ENCODE measurements at regions not wholly inside any gene's neighbourhood (a gene's known extent, or its start where the extent isn't known, plus 50 kb on each side); places are given as distances from the start of the nearest gene placed in this dataset.

GRCh38 chr5:35369965-35370790 is 139.9 kb upstream of the PRLR start:
- peak; percentile 99 for FAIRE-seq
- peak; percentile 24 for DNase-seq (ENCODE audit: insufficient read length, low spot score)
- TF ChIP-seq, protein P1, sequence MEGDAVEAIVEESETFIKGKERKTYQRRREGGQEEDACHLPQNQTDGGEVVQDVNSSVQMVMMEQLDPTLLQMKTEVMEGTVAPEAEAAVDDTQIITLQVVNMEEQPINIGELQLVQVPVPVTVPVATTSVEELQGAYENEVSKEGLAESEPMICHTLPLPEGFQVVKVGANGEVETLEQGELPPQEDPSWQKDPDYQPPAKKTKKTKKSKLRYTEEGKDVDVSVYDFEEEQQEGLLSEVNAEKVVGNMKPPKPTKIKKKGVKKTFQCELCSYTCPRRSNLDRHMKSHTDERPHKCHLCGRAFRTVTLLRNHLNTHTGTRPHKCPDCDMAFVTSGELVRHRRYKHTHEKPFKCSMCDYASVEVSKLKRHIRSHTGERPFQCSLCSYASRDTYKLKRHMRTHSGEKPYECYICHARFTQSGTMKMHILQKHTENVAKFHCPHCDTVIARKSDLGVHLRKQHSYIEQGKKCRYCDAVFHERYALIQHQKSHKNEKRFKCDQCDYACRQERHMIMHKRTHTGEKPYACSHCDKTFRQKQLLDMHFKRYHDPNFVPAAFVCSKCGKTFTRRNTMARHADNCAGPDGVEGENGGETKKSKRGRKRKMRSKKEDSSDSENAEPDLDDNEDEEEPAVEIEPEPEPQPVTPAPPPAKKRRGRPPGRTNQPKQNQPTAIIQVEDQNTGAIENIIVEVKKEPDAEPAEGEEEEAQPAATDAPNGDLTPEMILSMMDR (IDR thresholded peaks at IDR 0.05; ENCODE audit: insufficient read depth, missing control alignments) = no peak

DNA sequence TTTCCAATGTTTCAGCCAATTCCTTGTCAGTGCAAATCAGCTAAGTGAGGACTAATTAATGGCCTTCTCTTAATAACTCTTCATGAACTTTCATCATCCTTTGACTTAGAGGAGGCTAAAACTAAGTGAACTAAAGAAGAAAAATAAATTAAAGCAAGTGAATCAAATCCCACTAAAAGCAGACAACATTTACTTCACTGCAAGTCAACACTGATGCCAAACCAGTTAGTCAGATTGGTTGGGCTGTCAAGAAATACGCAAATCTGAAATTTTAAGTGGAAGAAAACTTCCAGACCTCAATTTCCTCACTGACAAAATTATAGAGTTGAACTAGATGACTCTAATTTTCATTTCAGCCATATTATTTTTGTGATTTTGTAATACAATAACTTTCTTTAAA is 137.2 kb upstream of the PRLR start:
- no peak for FAIRE-seq
- DNase-seq (ENCODE audit: insufficient read length, low spot score) = no peak
- TF ChIP-seq, protein P1 (IDR thresholded peaks at IDR 0.05; ENCODE audit: insufficient read depth, missing control alignments) = no peak

DNA sequence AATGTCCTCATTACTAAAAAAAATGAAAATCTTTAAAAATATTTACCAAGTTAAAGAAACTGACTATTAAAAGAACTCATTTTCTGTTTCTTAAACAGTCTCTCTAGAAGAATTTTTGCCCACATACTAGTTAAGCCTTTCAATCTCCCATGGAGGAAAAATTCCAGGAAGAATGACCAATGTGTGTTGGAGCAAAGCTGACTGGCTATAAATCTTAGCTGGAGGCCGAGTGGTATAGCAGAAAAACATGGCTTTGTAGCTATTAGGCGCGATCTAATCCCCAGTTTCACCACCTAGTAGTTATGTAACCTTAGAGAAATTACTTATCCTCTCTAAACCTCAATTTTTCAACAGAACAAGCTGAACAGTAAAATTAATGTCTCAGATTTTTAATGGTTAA is 135.5 kb upstream of the PRLR start:
- DNase-seq (ENCODE audit: insufficient read length, low spot score) (no peak), FAIRE-seq (no peak)
- TF ChIP-seq, protein P1 (IDR thresholded peaks at IDR 0.05; ENCODE audit: insufficient read depth, missing control alignments) = no peak

DNA sequence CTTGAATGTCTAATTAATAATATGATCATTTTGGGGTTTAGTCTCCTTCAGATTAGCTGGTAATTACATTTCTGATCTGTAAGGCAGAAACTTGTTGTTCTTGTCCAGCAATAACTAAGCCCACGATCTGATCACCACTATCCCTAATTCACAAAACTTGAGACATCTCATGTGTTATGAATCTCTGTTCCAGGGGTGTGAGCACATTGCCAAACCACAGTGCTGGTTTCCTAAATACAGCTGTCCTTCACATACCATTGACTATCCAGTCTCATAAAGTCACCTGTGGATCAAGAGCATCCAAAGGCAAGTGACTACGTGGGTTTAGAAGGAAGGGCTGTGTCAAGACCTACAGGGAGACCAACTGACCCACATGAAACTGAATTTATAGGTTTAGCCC is 134.1 kb upstream of the PRLR start:
- FAIRE-seq (no peak), DNase-seq (ENCODE audit: insufficient read length, low spot score) (no peak)
- TF ChIP-seq, protein P1 (IDR thresholded peaks at IDR 0.05; ENCODE audit: insufficient read depth, missing control alignments) = no peak

DNA sequence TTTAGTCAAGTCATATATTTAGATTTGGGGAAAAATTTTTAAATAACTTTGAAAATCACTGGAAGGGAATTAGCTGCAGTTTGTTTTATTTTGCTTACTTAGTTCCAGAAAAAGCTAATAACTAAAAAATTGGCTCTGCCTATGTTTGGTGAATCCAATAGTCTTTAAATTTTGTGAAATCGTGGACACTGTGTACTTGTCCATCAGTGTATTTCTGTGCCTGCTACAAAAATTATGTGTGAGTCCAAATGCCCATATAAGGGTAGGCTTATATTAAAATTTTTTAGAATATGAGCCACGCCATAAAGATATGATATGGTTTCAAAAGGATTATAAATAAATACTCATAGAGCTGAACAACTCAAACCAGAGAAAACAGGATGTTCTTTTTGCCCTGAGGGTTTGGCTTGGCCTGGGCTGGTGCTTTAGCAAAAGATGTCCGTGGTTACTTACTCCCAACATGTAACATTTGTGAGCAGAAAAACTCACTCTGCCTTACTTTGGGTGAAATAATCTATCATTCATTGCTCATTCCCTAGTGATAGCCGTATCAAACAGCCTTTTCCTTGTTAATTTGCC is 133.2 kb upstream of the PRLR start:
- DNase-seq (ENCODE audit: insufficient read length, low spot score) (no peak), FAIRE-seq (no peak)
- TF ChIP-seq, protein P1 (IDR thresholded peaks at IDR 0.05; ENCODE audit: insufficient read depth, missing control alignments) = no peak

DNA sequence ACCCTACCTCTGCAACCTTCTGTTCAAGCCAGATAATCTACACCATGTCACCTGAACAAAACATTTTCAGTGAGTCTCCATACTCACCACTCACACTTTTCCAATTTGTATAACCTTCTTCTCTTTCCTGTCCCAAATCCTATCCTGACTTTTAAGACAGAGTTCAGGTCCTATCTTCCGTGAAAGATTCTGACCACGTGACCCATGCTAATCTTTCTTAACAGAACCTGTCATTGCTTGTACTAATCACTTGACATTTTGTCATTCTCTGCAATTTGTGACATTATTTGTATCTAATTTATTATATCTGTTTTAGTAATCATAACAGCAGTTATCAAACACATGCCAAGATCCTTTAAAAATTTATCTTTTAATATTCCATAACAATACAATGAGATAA is 132.5 kb upstream of the PRLR start:
- FAIRE-seq (no peak), DNase-seq (ENCODE audit: insufficient read length, low spot score) (no peak)
- TF ChIP-seq, protein P1 (IDR thresholded peaks at IDR 0.05; ENCODE audit: insufficient read depth, missing control alignments) = no peak

GRCh38 chr5:35360671-35361070 is 130.4 kb upstream of the PRLR start:
- no peak for FAIRE-seq
- TF ChIP-seq, protein P1 (IDR thresholded peaks at IDR 0.05; ENCODE audit: insufficient read depth, missing control alignments) = no peak
- no peak for DNase-seq (ENCODE audit: insufficient read length, low spot score)

Measured in D721Med (cell line).